GM18505 (cell line): ENCODE measurements at regions not wholly inside any gene's neighbourhood (a gene's known extent, or its start where the extent isn't known, plus 50 kb on each side); places are given as distances from the start of the nearest gene placed in this dataset.
"Not testable (repeated sequence)": the region's sequence is repeated elsewhere in the genome, so short reads cannot be mapped to it uniquely, and the experiment has no call there.

Experiments used
- ATAC-seq: cut with Tn5 transposase; IDR thresholded peaks from one replicate; pipeline ENCODE4 v1.9.1; 2021; ENCODE audit not compliant: unreplicated experiment
- POLR2A ChIP-seq: IDR thresholded peaks from 4 replicates; pipeline ENCODE4 v1.6.1; 2011; ENCODE audit warnings: borderline replicate concordance; ENCODE audit not compliant: insufficient read depth, insufficient read length; ENCODE audit errors: extremely low read depth

GRCh38 chr9:25418974-25419373 lies 259.3 kb downstream of the TUSC1 start:
- TF ChIP-seq POLR2A, result no peak
- ATAC-seq, result no peak

GRCh38 chr9:25415718-25416117 lies 262.5 kb downstream of the TUSC1 start:
- no peak for TF ChIP-seq POLR2A
- no peak for ATAC-seq

GRCh38 chr9:25412646-25413045 lies 265.6 kb downstream of the TUSC1 start:
- ATAC-seq, result no peak
- TF ChIP-seq POLR2A, result no peak

- no peak for TF ChIP-seq POLR2A
- no peak for ATAC-seq
Observed at GRCh38 chr9:25397746-25398145, 280.5 kb downstream of the TUSC1 start.

- ATAC-seq, result no peak
Observed at GRCh38 chr9:25396828-25397227, 281.4 kb downstream of the TUSC1 start.

GRCh38 chr9:25381141-25381540 lies 297.1 kb downstream of the TUSC1 start:
- TF ChIP-seq POLR2A, result no peak
- ATAC-seq, result no peak

More at GRCh38 chr9:25396828-25397227, 281.4 kb downstream of the TUSC1 start:
- TF ChIP-seq POLR2A, result no peak

GRCh38 chr9:25377039-25377438 lies 301.2 kb downstream of the TUSC1 start:
- no peak for ATAC-seq
- no peak for TF ChIP-seq POLR2A

- TF ChIP-seq POLR2A, result no peak
- ATAC-seq, result no peak
Observed at GRCh38 chr9:25374281-25374680, 304.0 kb downstream of the TUSC1 start.

- ATAC-seq, result no peak
- TF ChIP-seq POLR2A, result no peak
Observed at GRCh38 chr9:25366906-25367305, 311.3 kb downstream of the TUSC1 start.

- no peak for TF ChIP-seq POLR2A
- ATAC-seq, result no peak
Observed at GRCh38 chr9:25353783-25354182, 324.5 kb downstream of the TUSC1 start.

GRCh38 chr9:25350011-25350410 lies 328.2 kb downstream of the TUSC1 start:
- no peak for ATAC-seq
- TF ChIP-seq POLR2A, result no peak

GRCh38 chr9:25322142-25322541 lies 356.1 kb downstream of the TUSC1 start:
- no peak for TF ChIP-seq POLR2A
- no peak for ATAC-seq

- ATAC-seq, result no peak
- no peak for TF ChIP-seq POLR2A
Observed at GRCh38 chr9:25310961-25311360, 367.3 kb downstream of the TUSC1 start.

GRCh38 chr9:25308549-25308948 lies 369.7 kb downstream of the TUSC1 start:
- TF ChIP-seq POLR2A, result no peak

GRCh38 chr9:25302601-25303000 lies 375.6 kb downstream of the TUSC1 start:
- ATAC-seq, result no peak
- no peak for TF ChIP-seq POLR2A

More at GRCh38 chr9:25308549-25308948, 369.7 kb downstream of the TUSC1 start:
- no peak for ATAC-seq

GRCh38 chr9:25288195-25288594 lies 390.0 kb downstream of the TUSC1 start:
- not testable (repeated sequence) for ATAC-seq
